ENCODE measurements at regions not wholly inside any gene's neighbourhood (a gene's known extent, or its start where the extent isn't known, plus 50 kb on each side); places are given as distances from the start of the nearest gene placed in this dataset.
A peak's percentile ranks its signal among the peaks of the same experiment; 100 is the strongest.

GRCh38 chr10:33546031-33546430 is 211.6 kb upstream of the NRP1 start:
- Histone ChIP-seq H3K4me1 (ENCODE audit: insufficient read depth, low read length) (no peaks in the 10 kb centered on the region), H4K20me1 (ENCODE audit: insufficient read depth, low read length) (no peaks in the 10 kb centered on the region), H3K4me2 (ENCODE audit: insufficient read depth, low read length) (no peak overlapping the region), H3K9me3 (ENCODE audit: low read depth, low read length) (no peaks in the 10 kb centered on the region), H3K27me3 (ENCODE audit: insufficient read depth, low read length) (no peaks in the 10 kb centered on the region), H3K79me2 (ENCODE audit: insufficient read depth, low read length) (no peaks in the 10 kb centered on the region), H3K27ac (ENCODE audit: low read depth, low read length) (no peak overlapping the region), H2AFZ (ENCODE audit: low read length) (no peak overlapping the region), H3K4me3 (ENCODE audit: insufficient read depth, low read length) (no peak overlapping the region), H3K36me3 (ENCODE audit: insufficient read depth, low read length) (no peaks in the 10 kb centered on the region)
- no peak for DNase-seq (ENCODE audit: insufficient read length, low spot score, missing footprints)
- TF ChIP-seq CTCF (IDR thresholded peaks at IDR 0.05; ENCODE audit: extremely low read depth, low read depth, low read length) = no peak

DNA sequence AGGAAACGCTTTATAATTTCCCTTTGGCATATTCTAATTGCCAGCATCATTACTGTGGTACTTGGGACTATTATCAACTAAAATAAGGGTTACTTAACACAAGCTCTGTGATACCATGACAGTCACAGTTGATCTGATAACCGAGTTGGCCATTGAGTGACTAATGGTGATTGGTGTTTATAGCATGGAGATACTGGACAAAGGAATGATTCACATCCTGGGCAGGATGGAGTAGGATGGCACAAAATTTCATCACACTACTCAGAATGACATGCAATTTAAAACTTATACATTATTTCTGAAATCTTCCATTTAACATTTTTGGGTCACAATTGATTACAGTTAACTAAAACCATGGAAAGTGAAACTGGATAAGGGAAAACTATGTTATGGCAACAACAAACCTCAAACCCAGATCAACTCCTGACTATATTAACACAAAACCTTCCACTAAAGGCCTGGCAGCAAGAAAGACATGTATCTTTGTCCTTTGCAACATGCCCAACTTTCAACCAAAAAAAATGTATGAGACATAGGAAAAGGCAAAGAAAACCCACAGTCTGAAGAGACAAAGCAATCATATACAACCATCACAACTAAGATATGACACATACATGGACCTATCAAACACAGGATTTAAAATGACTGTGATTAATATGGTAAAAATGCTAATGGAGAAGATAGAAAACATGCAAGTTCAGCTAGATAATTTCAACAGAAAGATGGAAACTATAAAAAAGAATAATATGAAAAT is 208.5 kb upstream of the NRP1 start:
- H4K20me1 ChIP-seq (ENCODE audit: insufficient read depth, low read length) = no peaks in the 10 kb centered on the region
- H3K4me1 ChIP-seq (ENCODE audit: insufficient read depth, low read length) = no peaks in the 10 kb centered on the region
- H3K9me3 ChIP-seq (ENCODE audit: low read depth, low read length) = no peaks in the 10 kb centered on the region
- DNase-seq (ENCODE audit: insufficient read length, low spot score, missing footprints) = no peak
- H3K79me2 ChIP-seq (ENCODE audit: insufficient read depth, low read length) = no peaks in the 10 kb centered on the region
- H3K27me3 ChIP-seq (ENCODE audit: insufficient read depth, low read length) = no peaks in the 10 kb centered on the region
- H3K36me3 ChIP-seq (ENCODE audit: insufficient read depth, low read length) = no peaks in the 10 kb centered on the region
- no peak overlapping the region for H3K4me2 ChIP-seq (ENCODE audit: insufficient read depth, low read length)
- no peak for TF ChIP-seq CTCF (IDR thresholded peaks at IDR 0.05; ENCODE audit: extremely low read depth, low read depth, low read length)
- H3K4me3 ChIP-seq (ENCODE audit: insufficient read depth, low read length) = no peak overlapping the region
- H3K27ac ChIP-seq (ENCODE audit: low read depth, low read length) = peak overlapping the region; percentile 38
- no peak overlapping the region for H2AFZ ChIP-seq (ENCODE audit: low read length)

- H3K79me2 ChIP-seq (ENCODE audit: insufficient read depth, low read length) = no peaks in the 10 kb centered on the region
- no peak for TF ChIP-seq CTCF (IDR thresholded peaks at IDR 0.05; ENCODE audit: extremely low read depth, low read depth, low read length)
- DNase-seq (ENCODE audit: insufficient read length, low spot score, missing footprints) = no peak
- H3K36me3 ChIP-seq (ENCODE audit: insufficient read depth, low read length) = no peaks in the 10 kb centered on the region
- no peaks in the 10 kb centered on the region for H3K27me3 ChIP-seq (ENCODE audit: insufficient read depth, low read length)
- no peak overlapping the region for H3K4me2 ChIP-seq (ENCODE audit: insufficient read depth, low read length)
- no peak overlapping the region for H2AFZ ChIP-seq (ENCODE audit: low read length)
- H4K20me1 ChIP-seq (ENCODE audit: insufficient read depth, low read length) = no peaks in the 10 kb centered on the region
- H3K4me1 ChIP-seq (ENCODE audit: insufficient read depth, low read length) = peaks cover 5% of the 10 kb centered on the region
- no peaks in the 10 kb centered on the region for H3K9me3 ChIP-seq (ENCODE audit: low read depth, low read length)
- H3K27ac ChIP-seq (ENCODE audit: low read depth, low read length) = no peak overlapping the region
- no peak overlapping the region for H3K4me3 ChIP-seq (ENCODE audit: insufficient read depth, low read length)
These were observed 204.6 kb upstream of the NRP1 start for GRCh38 chr10:33539116-33539515.

DNA sequence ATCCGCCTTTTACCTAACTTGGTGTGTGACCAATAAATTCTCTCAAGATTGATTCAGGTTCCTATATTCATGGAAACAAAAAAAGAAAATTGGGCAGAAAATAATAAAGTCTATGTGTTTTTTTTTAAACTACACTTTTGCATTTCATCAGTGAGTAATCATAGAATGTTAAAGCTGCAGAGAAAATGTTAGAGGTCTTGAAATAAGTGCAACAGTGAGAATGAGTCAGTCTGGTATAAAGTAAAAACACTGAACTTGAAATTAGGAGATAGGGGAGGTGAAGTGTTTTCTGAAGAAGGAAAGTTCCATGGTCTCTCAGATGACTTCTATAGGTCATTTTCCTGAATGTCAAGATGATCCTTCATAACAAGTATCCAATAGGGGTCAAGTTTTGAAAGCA is 202.6 kb upstream of the NRP1 start:
- no peak for TF ChIP-seq CTCF (IDR thresholded peaks at IDR 0.05; ENCODE audit: extremely low read depth, low read depth, low read length)
- Histone ChIP-seq H4K20me1 (ENCODE audit: insufficient read depth, low read length) (no peaks in the 10 kb centered on the region), H2AFZ (ENCODE audit: low read length) (no peak overlapping the region), H3K36me3 (ENCODE audit: insufficient read depth, low read length) (no peaks in the 10 kb centered on the region), H3K4me3 (ENCODE audit: insufficient read depth, low read length) (no peak overlapping the region), H3K27me3 (ENCODE audit: insufficient read depth, low read length) (no peaks in the 10 kb centered on the region), H3K27ac (ENCODE audit: low read depth, low read length) (no peak overlapping the region), H3K4me1 (ENCODE audit: insufficient read depth, low read length) (peaks cover 5% of the 10 kb centered on the region), H3K79me2 (ENCODE audit: insufficient read depth, low read length) (no peaks in the 10 kb centered on the region), H3K9me3 (ENCODE audit: low read depth, low read length) (no peaks in the 10 kb centered on the region), H3K4me2 (ENCODE audit: insufficient read depth, low read length) (peak overlapping the region; percentile 0)
- DNase-seq (ENCODE audit: insufficient read length, low spot score, missing footprints) = no peak

Measured in osteoblast (primary cell).